GM12874 (cell line): ENCODE measurements at regions not wholly inside any gene's neighbourhood (a gene's known extent, or its start where the extent isn't known, plus 50 kb on each side); places are given as distances from the start of the nearest gene placed in this dataset.

Source experiments
- CTCF ChIP-seq: IDR thresholded peaks from 2 replicates; pipeline ENCODE4 v1.5.1; 2011; ENCODE audit warnings: low read depth, mild to moderate bottlenecking, control low read depth, low read length, moderate library complexity; ENCODE audit not compliant: insufficient read depth

- TF ChIP-seq CTCF: no peak
These were observed 173.1 kb downstream of the NECTIN3 start for GRCh38 chr3:111244760-111245159.

GRCh38 chr3:111246967-111247760 is 175.5 kb downstream of the NECTIN3 start:
- no peak for TF ChIP-seq CTCF

GRCh38 chr3:111248406-111248805 is 176.8 kb downstream of the NECTIN3 start:
- no peak for TF ChIP-seq CTCF

- no peak for TF ChIP-seq CTCF
These were observed 177.8 kb downstream of the NECTIN3 start for GRCh38 chr3:111249421-111249820.

- no peak for TF ChIP-seq CTCF
These were observed 181.2 kb downstream of the NECTIN3 start for GRCh38 chr3:111252779-111253178.

- TF ChIP-seq CTCF: no peak
These were observed 182.1 kb downstream of the NECTIN3 start for GRCh38 chr3:111253733-111254132.

GRCh38 chr3:111260878-111261277 is 189.3 kb downstream of the NECTIN3 start:
- TF ChIP-seq CTCF: no peak
